IMR-90 (cell line): ENCODE measurements at regions not wholly inside any gene's neighbourhood (a gene's known extent, or its start where the extent isn't known, plus 50 kb on each side); places are given as distances from the start of the nearest gene placed in this dataset.

Source experiments
- ATAC-seq: fragments of 200-7000 bp; cut with Tn5 transposase; 2 replicates; pipeline ENCODE4 v1.9.1; 2020; ENCODE audit warnings: low read depth, mild to moderate bottlenecking, moderate library complexity
- BruUV-seq: library from RNA; stranded (reverse); fragments of 400-500 nt; replicated peaks from 2 replicates; lab custom pipeline; 2021; lab: Mats Ljungman, UMichigan
- CTCF ChIA-PET: fragments of 300-600 bp; formaldehyde crosslinking; extraction: SDS; loops from one replicate; lab custom pipeline; 2021; ENCODE audit warnings: antibody characterized with exemption; lab: Yijun Ruan, JAX
- POLR2A ChIA-PET: fragments of 300-600 bp; sonication (Branson Sonifier 250); formaldehyde crosslinking; loops from one replicate; lab custom pipeline; 2022; ENCODE audit warnings: antibody characterized with exemption; ENCODE audit not compliant: unreplicated experiment; lab: Charles Lee
- DNase-seq: peaks from one replicate; pipeline ENCODE4 v3.0.0; 2013
- H2AFZ ChIP-seq: replicated peaks from 2 replicates; pipeline ENCODE3; 2013; ENCODE audit warnings: low read length, mild to moderate bottlenecking; ENCODE audit not compliant: poor library complexity
- H2AK5ac ChIP-seq: 2 replicates; pipeline ENCODE4 v1.6.1; 2013; ENCODE audit warnings: low read depth, low read length, inconsistent platforms
- H2AK9ac ChIP-seq: replicated peaks from 2 replicates; pipeline ENCODE3; 2013; ENCODE audit warnings: mild to moderate bottlenecking, low read depth, low read length, moderate library complexity; ENCODE audit not compliant: poor library complexity
- H2BK120ac ChIP-seq: 2 replicates; pipeline ENCODE4 v1.6.1; 2013; ENCODE audit warnings: low read depth, low read length, inconsistent platforms
- H2BK15ac ChIP-seq: 3 replicates; pipeline ENCODE4 v1.6.1; 2013; ENCODE audit warnings: low read depth, low read length, inconsistent platforms
- H2BK20ac ChIP-seq: 2 replicates; pipeline ENCODE4 v1.6.1; 2013; ENCODE audit warnings: low read depth, mild to moderate bottlenecking, inconsistent platforms, low read length, moderate library complexity
- H2BK5ac ChIP-seq: 2 replicates; pipeline ENCODE4 v1.6.1; 2013; ENCODE audit warnings: mild to moderate bottlenecking, low read depth, low read length, inconsistent platforms; ENCODE audit not compliant: poor library complexity, severe bottlenecking
- H3K14ac ChIP-seq: replicated peaks from 2 replicates; pipeline ENCODE4 v1.6.1; 2013; ENCODE audit warnings: low read depth, low read length, inconsistent platforms
- H3K18ac ChIP-seq: 2 replicates; pipeline ENCODE4 v1.6.1; 2013; ENCODE audit warnings: low read depth, low read length, control low read depth
- H3K23ac ChIP-seq: 2 replicates; pipeline ENCODE4 v1.6.1; 2013; ENCODE audit warnings: low read depth, low read length, inconsistent platforms
- H3K27ac ChIP-seq: 2 replicates; pipeline ENCODE4 v1.5.1; 2013; ENCODE audit warnings: mild to moderate bottlenecking, control low read depth, low read length; ENCODE audit not compliant: insufficient read depth
- H3K27me3 ChIP-seq: 2 replicates; pipeline ENCODE4 v1.6.1; 2013; ENCODE audit warnings: low read length; ENCODE audit not compliant: control insufficient read depth, insufficient read depth
- H3K36me3 ChIP-seq: 2 replicates; pipeline ENCODE4 v1.6.1; 2013; ENCODE audit warnings: low read length, mixed read lengths; ENCODE audit not compliant: control insufficient read depth, insufficient read depth
- H3K4ac ChIP-seq: 2 replicates; pipeline ENCODE4 v1.6.1; 2013; ENCODE audit warnings: low read depth, low read length, inconsistent platforms
- H3K4me1 ChIP-seq: 2 replicates; pipeline ENCODE4 v1.6.1; 2013; ENCODE audit warnings: low read length, mixed read lengths; ENCODE audit not compliant: control insufficient read depth, insufficient read depth
- H3K4me2 ChIP-seq: 2 replicates; pipeline ENCODE4 v1.6.1; 2013; ENCODE audit warnings: low read depth, mild to moderate bottlenecking, control low read depth, low read length, moderate library complexity
- H3K4me3 ChIP-seq: 2 replicates; pipeline ENCODE4 v1.5.1; 2013; ENCODE audit warnings: low read depth, mild to moderate bottlenecking, control low read depth, low read length, moderate library complexity; ENCODE audit not compliant: insufficient read depth
- H3K56ac ChIP-seq: 2 replicates; pipeline ENCODE4 v1.6.1; 2013; ENCODE audit warnings: low read length, inconsistent platforms; ENCODE audit not compliant: insufficient read depth; ENCODE audit errors: extremely low read depth
- H3K79me1 ChIP-seq, 2 experiments: 2 replicates each; pipeline ENCODE4 v1.6.1; 2013; ENCODE audit warnings: low read length in 2 of 2, inconsistent platforms in 1 of 2, low read depth in 1 of 2
- H3K9ac ChIP-seq: 2 replicates; pipeline ENCODE4 v1.6.1; 2013; ENCODE audit warnings: low read depth, low read length, control low read depth
- H3K9me1 ChIP-seq: 2 replicates; pipeline ENCODE4 v1.6.1; 2013; ENCODE audit warnings: low read length, inconsistent platforms; ENCODE audit not compliant: insufficient read depth
- H3K9me3 ChIP-seq: 2 replicates; pipeline ENCODE4 v1.6.1; 2013; ENCODE audit warnings: low read length; ENCODE audit not compliant: control insufficient read depth, insufficient read depth
- H4K20me1 ChIP-seq: 2 replicates; pipeline ENCODE4 v1.6.1; 2013; ENCODE audit warnings: low read length, inconsistent platforms; ENCODE audit not compliant: insufficient read depth
- H4K5ac ChIP-seq: 2 replicates; pipeline ENCODE4 v1.6.1; 2013; ENCODE audit warnings: mild to moderate bottlenecking, low read depth, low read length, control low read depth
- H4K8ac ChIP-seq, 2 experiments: 2 replicates each; pipeline ENCODE4 v1.6.1; 2013; ENCODE audit warnings: low read depth in 2 of 2, low read length in 2 of 2, control low read depth in 1 of 2, inconsistent platforms in 1 of 2
- H4K91ac ChIP-seq: 2 replicates; pipeline ENCODE4 v1.6.1; 2013; ENCODE audit warnings: low read depth, low read length, inconsistent platforms; ENCODE audit not compliant: insufficient read depth
- RAD21 ChIP-seq: IDR thresholded peaks from 2 replicates; pipeline ENCODE4 v1.6.1; 2012; ENCODE audit warnings: low read length, improper control_type of control experiment
- WGBS, 2 experiments: methylation state at CpG; one replicate each; pipeline versions ENCODE4 v1.1.5 to v1.1.7; 2013; ENCODE audit warnings: missing lambda C conversion rate in 2 of 2; ENCODE audit not compliant: insufficient read length in 1 of 2; ENCODE audit errors: extremely low coverage in 2 of 2; 5-methylcytosine and 5-hydroxymethylcytosine counted together
- dilution Hi-C: fragments of 300-500 bp; cut with HindIII; formaldehyde crosslinking; loops from one replicate; pipeline ENCODE4 v1.14.3; 2018; ENCODE audit warnings: low sequenced_read_pairs; ENCODE audit not compliant: unreplicated experiment
- in situ Hi-C: fragments of 300-500 bp; cut with MboI; formaldehyde crosslinking; loops from 3 replicates; pipeline ENCODE4 v1.14.3; 2019; ENCODE audit warnings: low sequenced_read_pairs, inconsistent platforms, mixed read lengths
- intact Hi-C: fragments of 100-400 bp; cut with micrococcal nuclease; formaldehyde crosslinking; loops from 2 replicates; pipeline ENCODE4 v1.10.0; 2022

DNA sequence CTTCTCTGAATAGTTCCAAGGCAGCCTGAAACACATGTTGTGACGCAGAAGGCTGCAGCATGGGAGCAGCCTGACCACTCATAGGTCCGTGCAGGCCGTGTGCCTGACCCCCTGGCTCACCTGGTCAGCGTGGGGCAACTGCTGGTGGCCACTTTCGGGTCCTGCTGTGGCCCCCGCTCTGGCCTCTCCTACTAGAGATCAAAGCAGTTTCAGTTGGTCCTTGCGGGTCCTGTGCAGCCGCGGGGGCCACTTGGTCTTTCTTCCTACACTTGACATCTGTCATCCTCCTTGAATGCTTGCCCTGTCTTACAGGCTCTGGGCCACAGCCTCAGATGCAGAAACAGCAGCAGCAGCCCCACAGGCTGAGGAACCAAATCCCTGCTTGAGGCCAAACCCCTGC is 320.8 kb upstream of the ZNF32 start:
- Histone ChIP-seq H3K18ac (no peak overlapping the region), H3K56ac (no peak overlapping the region), H2BK120ac (no peak overlapping the region), H3K14ac (no peak overlapping the region), H3K4ac (no peak overlapping the region), H3K9me3 (no peaks in the 10 kb centered on the region), H4K91ac (no peak overlapping the region), H2AK9ac (no peak overlapping the region), H3K79me1 (no peaks in the 10 kb centered on the region), H2AK5ac (no peak overlapping the region), H3K23ac (no peak overlapping the region), H3K9me1 (no peaks in the 10 kb centered on the region), H4K20me1 (no peaks in the 10 kb centered on the region), H2BK15ac (no peak overlapping the region), H3K27me3 (peaks cover 29% of the 10 kb centered on the region), H2AFZ (no peak overlapping the region), H2BK5ac (no peak overlapping the region), H3K27ac (no peak overlapping the region), H3K36me3 (no peaks in the 10 kb centered on the region), H3K9ac (no peak overlapping the region), H3K4me1 (no peaks in the 10 kb centered on the region; the same call in 1 of the 2 replicates), H3K4me3 (no peak overlapping the region), H4K5ac (no peak overlapping the region), H3K4me2 (no peak overlapping the region), H4K8ac (no peak overlapping the region), H2BK20ac (no peak overlapping the region)
- 85% methylated on average over 7 of the region's 9 CpGs; no CpG with 5 or more reads in 1 of the 2 experiments for WGBS, 2 experiments
- dilution Hi-C loops: no loop called here
- TF ChIP-seq RAD21: no peak
- ChIA-PET CTCF (no interaction called here), POLR2A (no interaction called here)
- no TSS peak for BruUV-seq
- DNase-seq (no peak), ATAC-seq (no peak)
- in situ Hi-C loops: no loop called here
- intact Hi-C loops: no loop called here
